Sciatic nerve (tissue), 2 donors: ENCODE measurements at regions not wholly inside any gene's neighbourhood (a gene's known extent, or its start where the extent isn't known, plus 50 kb on each side); places are given as distances from the start of the nearest gene placed in this dataset.

ENCODE experiments used
- ATAC-seq: fragments of 200-7000 bp; cut with Tn5 transposase; one replicate; pipeline ENCODE4 v1.9.1; 2020; ENCODE audit warnings: mild to moderate bottlenecking, moderate library complexity
- DNase-seq: peaks from one replicate; pipeline ENCODE4 v3.0.0-alpha.2; 2020; ENCODE audit warnings: low spot score
- intact Hi-C: fragments of 100-400 bp; cut with DNase I; formaldehyde crosslinking; loops from one replicate; pipeline ENCODE4 v1.14.2; 2022
- donor health status: DM: no; HTN: no; CAD: no.
- donor health status: DM: no; HTN: no; CAD: no.

- intact Hi-C loops = no loop called here
- DNase-seq = no peak
Measured at GRCh38 chr11:29293825-29294224, 723.0 kb downstream of the KCNA4 start.

GRCh38 chr11:29282088-29282487 is 734.7 kb downstream of the KCNA4 start:
- no peak for DNase-seq
- no peak for ATAC-seq
- intact Hi-C loops = no loop called here

More at GRCh38 chr11:29293825-29294224, 723.0 kb downstream of the KCNA4 start:
- ATAC-seq = no peak

- ATAC-seq (no peak), DNase-seq (no peak)
- intact Hi-C loops = no loop called here
Measured at GRCh38 chr11:29281271-29281777, 735.5 kb downstream of the KCNA4 start.

GRCh38 chr11:29280452-29280851 is 736.4 kb downstream of the KCNA4 start:
- DNase-seq (no peak), ATAC-seq (no peak)
- intact Hi-C loops = no loop called here

GRCh38 chr11:29279716-29280115 is 737.1 kb downstream of the KCNA4 start:
- intact Hi-C loops = no loop called here
- ATAC-seq (no peak), DNase-seq (no peak)

- no peak for DNase-seq
- no peak for ATAC-seq
- intact Hi-C loops = no loop called here
Measured at GRCh38 chr11:29272019-29272654, 744.7 kb downstream of the KCNA4 start.

GRCh38 chr11:29271616-29272015 is 745.2 kb downstream of the KCNA4 start:
- DNase-seq = no peak
- intact Hi-C loops = no loop called here
- ATAC-seq = no peak

GRCh38 chr11:29268733-29269132 is 748.1 kb downstream of the KCNA4 start:
- intact Hi-C loops = no loop called here
- DNase-seq (no peak), ATAC-seq (no peak)

GRCh38 chr11:29265792-29266191 is 751.0 kb downstream of the KCNA4 start:
- ATAC-seq = no peak
- DNase-seq = no peak

GRCh38 chr11:29265381-29265780 is 751.4 kb downstream of the KCNA4 start:
- ATAC-seq = no peak
- intact Hi-C loops = no loop called here
- DNase-seq = no peak

More at GRCh38 chr11:29265792-29266191, 751.0 kb downstream of the KCNA4 start:
- intact Hi-C loops = no loop called here

GRCh38 chr11:29263971-29264682 is 752.7 kb downstream of the KCNA4 start:
- ATAC-seq = no peak
- intact Hi-C loops = no loop called here
- DNase-seq = no peak

- intact Hi-C loops = no loop called here
- no peak for ATAC-seq
Measured at GRCh38 chr11:29261831-29262230, 755.0 kb downstream of the KCNA4 start.

GRCh38 chr11:29260939-29261705 is 755.7 kb downstream of the KCNA4 start:
- DNase-seq = no peak
- intact Hi-C loops = no loop called here
- no peak for ATAC-seq

More at GRCh38 chr11:29261831-29262230, 755.0 kb downstream of the KCNA4 start:
- no peak for DNase-seq

GRCh38 chr11:29258411-29258810 is 758.4 kb downstream of the KCNA4 start:
- intact Hi-C loops = no loop called here
- ATAC-seq = no peak

GRCh38 chr11:29256580-29256979 is 760.2 kb downstream of the KCNA4 start:
- no peak for ATAC-seq
- intact Hi-C loops = no loop called here
- DNase-seq = no peak

More at GRCh38 chr11:29258411-29258810, 758.4 kb downstream of the KCNA4 start:
- DNase-seq = no peak

- DNase-seq (no peak), ATAC-seq (no peak)
- intact Hi-C loops = no loop called here
Measured at GRCh38 chr11:29255401-29255800, 761.4 kb downstream of the KCNA4 start.

- intact Hi-C loops = no loop called here
- ATAC-seq (no peak), DNase-seq (no peak)
Measured at GRCh38 chr11:29251738-29252137, 765.1 kb downstream of the KCNA4 start.

- DNase-seq = no peak
- ATAC-seq = no peak
- intact Hi-C loops = no loop called here
Measured at GRCh38 chr11:29249713-29250112, 767.1 kb downstream of the KCNA4 start.

- ATAC-seq (no peak), DNase-seq (no peak)
- intact Hi-C loops = no loop called here
Measured at GRCh38 chr11:29244355-29244754, 772.5 kb downstream of the KCNA4 start.

- ATAC-seq = no peak
- no peak for DNase-seq
- intact Hi-C loops = no loop called here
Measured at GRCh38 chr11:29243616-29244015, 773.2 kb downstream of the KCNA4 start.
